H9 (cell line): ENCODE measurements at regions not wholly inside any gene's neighbourhood (a gene's known extent, or its start where the extent isn't known, plus 50 kb on each side); places are given as distances from the start of the nearest gene placed in this dataset.

ENCODE experiments used
- DNase-seq: peaks from one replicate; pipeline ENCODE4 v3.0.0-alpha.2; 2017
- H2AFZ ChIP-seq: one replicate; pipeline ENCODE4 v1.6.1; 2013; ENCODE audit warnings: mild to moderate bottlenecking, low read length, control low read depth, moderate library complexity
- H2AK5ac ChIP-seq: 2 replicates; pipeline ENCODE4 v1.6.1; 2013; ENCODE audit warnings: low read length, control low read depth, mixed read lengths; ENCODE audit not compliant: insufficient read length
- H2BK120ac ChIP-seq: one replicate; pipeline ENCODE4 v1.6.1; 2013; ENCODE audit warnings: low read depth, mild to moderate bottlenecking, low read length, control low read depth, inconsistent platforms; ENCODE audit not compliant: poor library complexity, severe bottlenecking
- H2BK12ac ChIP-seq: 2 replicates; pipeline ENCODE4 v1.6.1; 2013; ENCODE audit warnings: low read length, control low read depth, mixed read lengths, low read depth; ENCODE audit not compliant: insufficient read length
- H2BK15ac ChIP-seq: 2 replicates; pipeline ENCODE4 v1.6.1; 2013; ENCODE audit warnings: low read depth, low read length, control low read depth
- H2BK20ac ChIP-seq: one replicate; pipeline ENCODE4 v1.6.1; 2013; ENCODE audit warnings: low read depth, mild to moderate bottlenecking, low read length, control low read depth, inconsistent platforms; ENCODE audit not compliant: poor library complexity, severe bottlenecking
- H2BK5ac ChIP-seq: 2 replicates; pipeline ENCODE4 v1.6.1; 2013; ENCODE audit warnings: low read length, control low read depth, mixed read lengths; ENCODE audit not compliant: insufficient read length
- H3K14ac ChIP-seq: 2 replicates; pipeline ENCODE4 v1.6.1; 2013; ENCODE audit warnings: low read length, control low read depth; ENCODE audit not compliant: insufficient read depth
- H3K18ac ChIP-seq: 2 replicates; pipeline ENCODE4 v1.6.1; 2013; ENCODE audit warnings: low read depth, mild to moderate bottlenecking, mixed read lengths, low read length, control low read depth; ENCODE audit not compliant: insufficient read length
- H3K23ac ChIP-seq: 2 replicates; pipeline ENCODE4 v1.6.1; 2013; ENCODE audit warnings: low read length, control low read depth, mixed read lengths, low read depth; ENCODE audit not compliant: insufficient read length
- H3K23me2 ChIP-seq: 2 replicates; pipeline ENCODE4 v1.6.1; 2013; ENCODE audit warnings: low read depth, mild to moderate bottlenecking, mixed read lengths, low read length, control low read depth; ENCODE audit not compliant: insufficient read length, poor library complexity, severe bottlenecking
- H3K27ac ChIP-seq: 2 replicates; pipeline ENCODE4 v1.5.1; 2013; ENCODE audit warnings: low read length, control low read depth, mixed read lengths, low read depth; ENCODE audit not compliant: insufficient read length
- H3K27me3 ChIP-seq: 2 replicates; pipeline ENCODE4 v1.6.1; 2013; ENCODE audit warnings: low read length, control low read depth, inconsistent platforms; ENCODE audit not compliant: insufficient read depth
- H3K4ac ChIP-seq: 2 replicates; pipeline ENCODE4 v1.6.1; 2013; ENCODE audit warnings: low read depth, mild to moderate bottlenecking, control low read depth, inconsistent platforms, low read length, moderate library complexity
- H3K4me1 ChIP-seq: 2 replicates; pipeline ENCODE4 v1.6.1; 2013; ENCODE audit warnings: low read length, control low read depth, inconsistent platforms; ENCODE audit not compliant: insufficient read depth
- H3K4me2 ChIP-seq: 2 replicates; pipeline ENCODE4 v1.6.1; 2013; ENCODE audit warnings: low read length, control low read depth, mixed read lengths; ENCODE audit not compliant: insufficient read length, insufficient read depth
- H3K56ac ChIP-seq: 2 replicates; pipeline ENCODE4 v1.6.1; 2013; ENCODE audit warnings: low read depth, mild to moderate bottlenecking, mixed read lengths, low read length, control low read depth; ENCODE audit not compliant: insufficient read length
- H3K79me1 ChIP-seq: 2 replicates; pipeline ENCODE4 v1.6.1; 2013; ENCODE audit warnings: low read depth, mild to moderate bottlenecking, moderate library complexity, low read length, control low read depth, inconsistent platforms; ENCODE audit not compliant: insufficient read depth, poor library complexity, severe bottlenecking
- H3K79me2 ChIP-seq: 2 replicates; pipeline ENCODE4 v1.6.1; 2013; ENCODE audit warnings: low read length, control low read depth, inconsistent platforms; ENCODE audit not compliant: insufficient read depth
- H3K9ac ChIP-seq: 2 replicates; pipeline ENCODE4 v1.6.1; 2013; ENCODE audit warnings: low read length, control low read depth, mixed read lengths; ENCODE audit not compliant: insufficient read length; ENCODE audit errors: extremely low read depth
- H3K9me3 ChIP-seq: one replicate; pipeline ENCODE4 v1.6.1; 2013; ENCODE audit warnings: low read depth, low read length, inconsistent platforms; ENCODE audit not compliant: control insufficient read depth
- H3T11ph ChIP-seq: one replicate; pipeline ENCODE4 v1.6.1; 2013; ENCODE audit warnings: mild to moderate bottlenecking, low read length, control low read depth, inconsistent platforms
- H4K20me1 ChIP-seq: one replicate; pipeline ENCODE4 v1.6.1; 2013; ENCODE audit not compliant: control insufficient read depth, insufficient read length, insufficient read depth
- H4K5ac ChIP-seq: 2 replicates; pipeline ENCODE4 v1.6.1; 2013; ENCODE audit warnings: low read depth, mild to moderate bottlenecking, mixed read lengths, low read length, control low read depth; ENCODE audit not compliant: insufficient read length
- H4K8ac ChIP-seq: replicated peaks from 2 replicates; pipeline ENCODE4 v1.6.1; 2013; ENCODE audit warnings: low read length, control low read depth, mixed read lengths, low read depth; ENCODE audit not compliant: insufficient read length
- H4K91ac ChIP-seq: 2 replicates; pipeline ENCODE4 v1.6.1; 2013; ENCODE audit warnings: low read depth, mild to moderate bottlenecking, moderate library complexity, mixed read lengths, low read length, control low read depth; ENCODE audit not compliant: insufficient read length
- H3K27ac Mint-ChIP-seq, 3 experiments: 2 replicates in 2 of 3; 3 replicates in 1 of 3; pipeline ENCODE4 v1.8.0; 2020 to 2021; ENCODE audit warnings: mixed read lengths in 3 of 3, mild to moderate bottlenecking in 1 of 3, moderate library complexity in 1 of 3
- H3K27me3 Mint-ChIP-seq: 2 replicates; pipeline ENCODE4 v1.8.0; 2021; ENCODE audit warnings: low read depth, mild to moderate bottlenecking, moderate library complexity, mixed read lengths
- H3K36me3 Mint-ChIP-seq, 3 experiments: 2 replicates in 2 of 3; 3 replicates in 1 of 3; pipeline ENCODE4 v1.8.0; 2020 to 2021; ENCODE audit warnings: low read depth in 3 of 3, mixed read lengths in 3 of 3; ENCODE audit not compliant: insufficient read depth in 1 of 3
- H3K4me1 Mint-ChIP-seq, 2 experiments: 2 replicates each; pipeline ENCODE4 v1.8.0; 2020; ENCODE audit warnings: mixed read lengths in 2 of 2
- H3K4me3 Mint-ChIP-seq, 2 experiments: 2 replicates in 1 of 2; 3 replicates in 1 of 2; pipeline ENCODE4 v1.8.0; 2020 to 2021; ENCODE audit warnings: mild to moderate bottlenecking in 2 of 2, mixed read lengths in 2 of 2, moderate library complexity in 1 of 2
- H3K9me3 Mint-ChIP-seq, 2 experiments: 2 replicates in 1 of 2; 3 replicates in 1 of 2; pipeline ENCODE4 v1.8.0; 2020; ENCODE audit warnings: mild to moderate bottlenecking in 2 of 2, mixed read lengths in 2 of 2, moderate library complexity in 1 of 2
- WGBS: extraction: QIAGEN DNeasy Blood & Tissue Kit; methylation state at CpG from one replicate; pipeline ENCODE4 v1.1.7; 2013; ENCODE audit warnings: missing lambda C conversion rate, low lambda C conversion rate, mixed read lengths; ENCODE audit not compliant: insufficient read length; ENCODE audit errors: extremely low coverage; 5-methylcytosine and 5-hydroxymethylcytosine counted together
- TF ChIP-seq, protein P1 (sequence below): fragments of 200-600 bp; sonication (generic); conservative IDR thresholded peaks from 3 replicates; pipeline ENCODE4 v1.8.0; 2021; ENCODE audit warnings: antibody characterized with exemption, mild to moderate bottlenecking

DNA sequence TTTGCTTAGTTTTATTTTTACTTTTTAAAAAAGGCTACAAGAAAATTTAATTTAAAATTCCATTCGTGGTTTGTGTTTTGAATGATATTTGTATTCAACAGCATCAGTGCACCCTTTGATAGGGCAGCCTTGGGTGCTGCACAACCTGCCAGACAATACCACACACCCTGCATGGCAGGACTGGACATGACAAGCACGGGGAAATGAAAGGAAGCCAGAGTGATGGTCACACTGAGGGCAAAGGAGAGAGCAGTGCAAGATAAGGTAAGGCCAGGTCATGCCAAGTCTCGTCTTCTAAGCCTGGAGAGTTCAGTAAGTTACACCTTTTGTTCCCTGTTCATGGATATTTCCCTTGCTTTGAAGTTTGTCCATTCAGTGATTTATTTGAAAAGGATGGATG, 103.0 kb downstream of the ALDH8A1 start:
- Histone ChIP-seq H3K9ac (no peak overlapping the region), H3K27ac (no peak overlapping the region), H2BK120ac (no peak overlapping the region), H3K9me3 (no peaks in the 10 kb centered on the region), H4K8ac (no peak overlapping the region), H3K23me2 (no peaks in the 10 kb centered on the region), H3K4me2 (no peak overlapping the region), H2BK20ac (no peak overlapping the region), H3K79me2 (no peaks in the 10 kb centered on the region), H4K91ac (no peak overlapping the region), H2AK5ac (no peak overlapping the region), H3K4ac (no peak overlapping the region), H4K5ac (no peak overlapping the region), H3K18ac (no peak overlapping the region), H3K4me1 (no peaks in the 10 kb centered on the region; the same call in 1 of the 2 replicates), H2BK12ac (no peak overlapping the region), H2BK15ac (no peak overlapping the region), H4K20me1 (no peaks in the 10 kb centered on the region), H3T11ph (no peak overlapping the region), H3K79me1 (no peaks in the 10 kb centered on the region), H2BK5ac (no peak overlapping the region), H2AFZ (no peak overlapping the region), H3K14ac (no peak overlapping the region), H3K27me3 (no peaks in the 10 kb centered on the region), H3K23ac (no peak overlapping the region), H3K56ac (no peak overlapping the region)
- Mint-ChIP-seq H3K4me3 (no peak overlapping the region), H3K27ac (no peak overlapping the region), H3K27me3 (no peaks in the 10 kb centered on the region), H3K36me3 (no peaks in the 10 kb centered on the region), H3K9me3 (no peaks in the 10 kb centered on the region), H3K4me1 (peaks cover 14 to 15% of the 10 kb centered on the region in 2 experiments)
- no CpG with 5 or more reads among the region's 3 CpGs for WGBS
- TF ChIP-seq, protein P1, sequence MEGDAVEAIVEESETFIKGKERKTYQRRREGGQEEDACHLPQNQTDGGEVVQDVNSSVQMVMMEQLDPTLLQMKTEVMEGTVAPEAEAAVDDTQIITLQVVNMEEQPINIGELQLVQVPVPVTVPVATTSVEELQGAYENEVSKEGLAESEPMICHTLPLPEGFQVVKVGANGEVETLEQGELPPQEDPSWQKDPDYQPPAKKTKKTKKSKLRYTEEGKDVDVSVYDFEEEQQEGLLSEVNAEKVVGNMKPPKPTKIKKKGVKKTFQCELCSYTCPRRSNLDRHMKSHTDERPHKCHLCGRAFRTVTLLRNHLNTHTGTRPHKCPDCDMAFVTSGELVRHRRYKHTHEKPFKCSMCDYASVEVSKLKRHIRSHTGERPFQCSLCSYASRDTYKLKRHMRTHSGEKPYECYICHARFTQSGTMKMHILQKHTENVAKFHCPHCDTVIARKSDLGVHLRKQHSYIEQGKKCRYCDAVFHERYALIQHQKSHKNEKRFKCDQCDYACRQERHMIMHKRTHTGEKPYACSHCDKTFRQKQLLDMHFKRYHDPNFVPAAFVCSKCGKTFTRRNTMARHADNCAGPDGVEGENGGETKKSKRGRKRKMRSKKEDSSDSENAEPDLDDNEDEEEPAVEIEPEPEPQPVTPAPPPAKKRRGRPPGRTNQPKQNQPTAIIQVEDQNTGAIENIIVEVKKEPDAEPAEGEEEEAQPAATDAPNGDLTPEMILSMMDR, result no peak
- DNase-seq, result no peak
